ENCODE measurements at regions not wholly inside any gene's neighbourhood (a gene's known extent, or its start where the extent isn't known, plus 50 kb on each side); places are given as distances from the start of the nearest gene placed in this dataset.

- H3K4me1 ChIP-seq (ENCODE audit: insufficient read depth, low read length): no peaks in the 10 kb centered on the region
- H4K20me1 ChIP-seq (ENCODE audit: insufficient read depth, low read length): no peaks in the 10 kb centered on the region
- FAIRE-seq (no peak), ATAC-seq (no peak), DNase-seq (ENCODE audit: low spot score) (no peak)
- ChIA-PET CTCF (ENCODE audit: low intra/inter-chr PET ratio, low total read pairs) (no interaction called here), POLR2A (no interaction called here)
- no peak overlapping the region for H3K9ac ChIP-seq (ENCODE audit: insufficient read depth, low read depth, low read length)
- no peak overlapping the region for H3K4me3 ChIP-seq (replicated peaks in 1 of 3; ENCODE audit: insufficient read depth in 1 of 3, low read depth in 2 of 3, low read length in 3 of 3)
- BruUV-seq (replicated peaks): no TSS peak
- H3K4me2 ChIP-seq (ENCODE audit: low read depth, low read length): no peak overlapping the region
- no peaks in the 10 kb centered on the region for H3K79me2 ChIP-seq (ENCODE audit: insufficient read depth, low read length)
- H2AFZ ChIP-seq (ENCODE audit: low read length): no peak overlapping the region
- H3K27me3 ChIP-seq (ENCODE audit: control insufficient read depth in 1 of 2, insufficient read depth in 2 of 2, low read length in 2 of 2): no peaks in the 10 kb centered on the region
- H3K27ac ChIP-seq (ENCODE audit: extremely low read length, insufficient read depth, low read length): no peak overlapping the region
- intact Hi-C loops (cut with micrococcal nuclease; ENCODE audit: unreplicated experiment): no loop called here
- no peaks in the 10 kb centered on the region for H3K9me3 ChIP-seq (ENCODE audit: low read length)
- 7% methylated on average over 1 of the region's 1 CpG for WGBS (ENCODE audit: low lambda C conversion rate)
- in situ Hi-C loops (cut with HindIII; ENCODE audit: extremely low pct_ligation_motif_present, low pct_unique_long_range_greater_than_20kb): no loop called here
- H3K36me3 ChIP-seq (replicated peaks in 1 of 2; ENCODE audit: control insufficient read depth in 1 of 2, insufficient read depth in 2 of 2, low read length in 2 of 2): no peaks in the 10 kb centered on the region
- TF ChIP-seq ZNF639 (CRISPR knock-in tag; conservative IDR thresholded peaks at IDR 0.05): no peak
- TF ChIP-seq ZBTB21 (CRISPR knock-in tag; IDR thresholded peaks at IDR 0.05): no peak
- no peak for TF ChIP-seq BCL3 (CRISPR knock-in tag; IDR thresholded peaks at IDR 0.05)
- TF ChIP-seq RBM39 (IDR thresholded peaks at IDR 0.05; ENCODE audit: low read depth, low read length, poor library complexity, severe bottlenecking): no peak
- TF ChIP-seq REXO4 (CRISPR knock-in tag; IDR thresholded peaks at IDR 0.05; ENCODE audit: borderline replicate concordance): no peak
- no peak for TF ChIP-seq HNRNPL (IDR thresholded peaks at IDR 0.05; ENCODE audit: low read depth, low read length)
- TF ChIP-seq ELK4 (CRISPR knock-in tag; IDR thresholded peaks at IDR 0.05; ENCODE audit: borderline replicate concordance): no peak
- TF ChIP-seq NR3C1 (CRISPR knock-in tag; IDR thresholded peaks at IDR 0.05): no peak
- no peak for TF ChIP-seq SP140L (CRISPR knock-in tag; IDR thresholded peaks at IDR 0.05; ENCODE audit: borderline replicate concordance)
- no peak for TF ChIP-seq MNT (IDR thresholded peaks at IDR 0.05)
- TF ChIP-seq KLF11 (CRISPR knock-in tag; IDR thresholded peaks at IDR 0.05): no peak
- TF ChIP-seq SYNCRIP (IDR thresholded peaks at IDR 0.05; ENCODE audit: insufficient read depth, low read depth, low read length): no peak
- TF ChIP-seq SP1 (IDR thresholded peaks at IDR 0.05): no peak
- no peak for TF ChIP-seq SP1 (CRISPR knock-in tag; IDR thresholded peaks at IDR 0.05)
- TF ChIP-seq AGO2 (optimal IDR thresholded peaks at IDR 0.05; ENCODE audit: low read depth, low read length): no peak
- TF ChIP-seq ETV5 (CRISPR knock-in tag; IDR thresholded peaks at IDR 0.05; ENCODE audit: borderline replicate concordance): no peak
- TF ChIP-seq SALL2 (CRISPR knock-in tag; IDR thresholded peaks at IDR 0.05): no peak
- no peak for TF ChIP-seq NBN (conservative IDR thresholded peaks at IDR 0.05)
- TF ChIP-seq ZNF83 (CRISPR knock-in tag; IDR thresholded peaks at IDR 0.05; ENCODE audit: borderline replicate concordance): no peak
Measured at GRCh38 chr4:116202524-116202923, 882.9 kb downstream of the TRAM1L1 start.

All from HepG2 (cell line).